DMS79 treated with DMSO at 0.1 percent for 48 hours (cell line): ENCODE measurements at regions not wholly inside any gene's neighbourhood (a gene's known extent, or its start where the extent isn't known, plus 50 kb on each side); places are given as distances from the start of the nearest gene placed in this dataset.
"Not testable (repeated sequence)": the region's sequence is repeated elsewhere in the genome, so short reads cannot be mapped to it uniquely, and the experiment has no call there.

Source experiments
- DNase-seq: peaks from one replicate; lab custom pipeline; 2025; lab: John Stamatoyannopoulos, UW

DNA sequence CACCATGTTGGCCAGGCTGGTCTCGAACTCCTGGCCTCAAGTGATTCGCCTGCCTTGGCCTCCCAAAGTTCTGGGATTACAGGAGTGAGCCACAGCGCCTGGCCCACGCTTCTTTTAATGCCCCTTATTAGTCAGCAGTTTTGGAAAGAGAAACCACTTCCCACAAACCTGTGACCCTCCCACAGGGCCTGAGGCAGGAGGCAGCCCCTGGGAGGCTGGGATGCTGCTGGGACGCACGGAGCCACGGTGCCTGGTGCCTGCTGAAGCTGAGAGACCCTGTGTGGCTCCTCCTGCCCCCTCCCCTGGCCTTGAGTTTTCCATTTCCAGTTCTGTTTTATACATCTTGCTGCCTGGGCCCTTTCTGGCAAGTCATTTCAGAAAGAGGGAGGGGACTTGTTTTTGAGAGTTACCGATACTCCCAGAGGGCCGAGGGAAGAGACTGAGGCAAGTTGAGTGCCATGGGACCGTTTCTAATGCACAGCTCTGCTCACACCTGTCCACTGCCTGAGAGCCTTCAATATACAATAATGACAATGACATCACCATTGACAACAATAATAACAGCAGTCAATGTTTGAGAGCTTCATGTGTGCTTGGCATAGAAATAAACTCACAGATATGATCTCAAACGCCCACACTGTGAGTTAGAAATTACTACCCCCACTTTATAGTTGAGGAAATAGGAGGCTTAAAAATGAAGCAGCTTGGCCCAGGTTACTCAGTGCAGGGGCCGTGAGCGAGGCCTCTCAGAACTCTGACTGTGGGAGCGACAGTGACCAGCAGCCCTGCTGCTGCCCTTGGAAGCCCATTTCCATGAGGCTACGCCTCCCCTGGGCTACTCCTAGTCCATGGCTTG lies 78.1 kb upstream of the YWHAQ start:
- no peak for DNase-seq

DNA sequence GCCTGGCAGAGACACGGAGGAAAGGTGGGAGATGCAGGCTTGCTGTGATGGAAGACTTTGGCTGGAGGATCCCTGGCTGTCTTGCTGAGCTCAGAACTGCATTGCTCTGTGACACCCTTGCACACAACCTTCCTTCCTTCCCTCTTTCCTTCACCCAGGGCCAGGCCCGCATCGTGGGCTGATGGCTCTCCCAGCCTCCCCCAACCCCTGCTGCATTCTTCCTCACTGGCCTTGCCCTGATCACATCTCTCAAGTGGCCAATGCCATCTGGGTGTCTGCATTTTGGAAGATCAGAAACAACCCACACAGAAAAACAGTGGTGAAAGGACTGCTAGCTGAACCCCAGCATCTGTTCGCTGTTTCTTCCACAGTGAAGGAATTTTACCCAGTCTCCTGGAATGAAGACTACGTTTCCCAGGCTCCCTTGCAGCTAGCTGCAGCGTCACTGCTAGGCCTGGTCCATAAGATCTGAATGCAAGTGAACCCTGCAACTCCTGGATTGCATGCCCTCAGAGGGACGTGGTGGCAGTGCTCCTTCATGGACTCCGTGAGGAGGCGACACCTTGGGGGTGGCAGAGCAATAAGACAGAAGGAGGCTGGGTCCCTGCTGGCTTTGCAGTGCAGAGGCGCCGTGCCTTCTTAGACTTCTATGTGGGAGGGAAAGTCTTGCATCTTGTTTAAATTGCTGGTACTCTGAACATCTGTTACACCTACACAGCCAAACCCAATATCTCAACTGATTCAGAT lies 78.9 kb upstream of the YWHAQ start:
- no peak for DNase-seq

DNA sequence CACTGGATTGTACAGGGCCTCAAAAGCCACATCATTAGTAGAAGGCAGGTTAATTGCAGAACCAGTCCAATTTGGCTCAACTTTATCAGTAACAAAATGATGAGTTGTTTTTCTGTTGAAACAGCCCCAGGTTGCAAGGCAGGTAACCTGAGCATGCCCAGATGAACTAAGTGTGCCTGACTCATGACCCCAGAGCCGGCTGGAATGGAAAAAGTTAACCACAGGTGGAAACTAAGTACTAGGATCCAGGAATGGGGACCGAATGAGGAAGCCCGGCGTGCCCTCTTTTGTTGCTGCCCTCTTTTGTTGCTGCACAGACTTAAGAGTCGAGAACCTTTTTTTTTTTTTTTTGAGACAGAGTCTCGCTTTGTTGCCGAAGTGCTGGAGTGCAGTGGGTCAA lies 79.5 kb upstream of the YWHAQ start:
- no peak for DNase-seq

DNA sequence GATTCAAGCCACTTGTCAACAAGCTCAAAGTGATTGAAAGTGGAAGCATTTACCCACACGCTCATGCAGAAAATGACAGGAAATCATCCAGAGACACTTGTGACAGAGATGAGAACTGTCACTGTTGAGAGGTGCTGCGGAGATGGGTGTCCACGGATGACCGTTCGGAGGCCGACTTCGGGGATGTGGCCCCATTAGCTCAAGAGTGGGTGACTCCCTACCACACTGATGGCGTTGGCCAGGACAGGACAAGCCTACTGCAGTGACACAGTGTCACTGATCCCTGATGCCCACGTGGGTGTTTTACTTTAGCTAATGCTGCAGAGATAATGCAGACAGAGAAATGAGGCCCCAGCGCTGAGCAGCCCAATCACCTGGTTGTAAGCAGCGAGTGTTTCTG lies 81.5 kb upstream of the YWHAQ start:
- DNase-seq: no peak

DNA sequence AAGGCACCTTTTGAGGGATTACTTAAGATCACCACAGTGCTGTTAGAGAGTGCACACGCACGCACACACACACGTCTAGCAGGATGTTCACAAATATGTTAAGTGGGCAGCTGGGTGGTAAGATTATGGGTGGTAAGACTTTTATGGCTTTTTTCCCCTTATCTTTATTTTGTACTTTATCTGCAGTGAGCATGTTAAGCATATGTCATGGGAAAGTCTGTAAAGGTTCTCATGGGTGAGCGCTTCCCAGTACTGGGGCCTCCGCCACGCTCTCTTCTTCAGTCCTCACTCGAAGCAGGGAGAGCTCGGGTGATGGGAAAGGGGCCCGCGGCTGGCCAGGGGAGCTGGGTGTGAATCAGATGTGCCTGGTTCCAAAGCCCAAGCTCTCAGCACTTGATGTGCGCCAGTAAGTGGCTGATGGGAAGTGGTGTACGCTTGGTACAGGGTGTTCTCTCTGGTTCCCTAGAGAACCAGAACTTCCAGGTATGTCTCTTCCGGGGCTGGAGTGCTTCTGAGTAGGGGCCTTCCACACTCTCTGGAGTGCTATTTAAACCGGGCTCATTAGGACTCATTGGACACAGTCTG lies 83.9 kb upstream of the YWHAQ start:
- no peak for DNase-seq

DNA sequence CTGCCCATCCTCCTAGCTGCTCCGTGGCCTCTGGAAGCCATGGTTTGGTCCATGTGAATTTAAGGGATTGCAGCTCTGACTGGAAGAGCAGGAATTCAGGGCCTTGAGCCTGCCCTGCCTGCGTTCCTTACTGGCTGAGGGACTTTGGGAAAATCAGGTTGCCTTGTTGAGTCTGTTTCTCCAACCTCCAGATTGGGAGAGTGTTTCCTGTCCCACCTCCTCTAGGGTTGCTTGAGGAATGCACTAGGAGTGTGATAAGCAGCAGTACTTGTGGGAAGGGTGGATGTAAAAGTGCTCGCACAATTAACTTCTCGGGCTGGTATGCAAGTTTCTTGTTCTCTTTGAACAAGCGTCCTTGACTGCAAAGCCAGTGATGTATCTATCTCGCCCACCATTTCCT lies 84.4 kb upstream of the YWHAQ start:
- DNase-seq: no peak

DNA sequence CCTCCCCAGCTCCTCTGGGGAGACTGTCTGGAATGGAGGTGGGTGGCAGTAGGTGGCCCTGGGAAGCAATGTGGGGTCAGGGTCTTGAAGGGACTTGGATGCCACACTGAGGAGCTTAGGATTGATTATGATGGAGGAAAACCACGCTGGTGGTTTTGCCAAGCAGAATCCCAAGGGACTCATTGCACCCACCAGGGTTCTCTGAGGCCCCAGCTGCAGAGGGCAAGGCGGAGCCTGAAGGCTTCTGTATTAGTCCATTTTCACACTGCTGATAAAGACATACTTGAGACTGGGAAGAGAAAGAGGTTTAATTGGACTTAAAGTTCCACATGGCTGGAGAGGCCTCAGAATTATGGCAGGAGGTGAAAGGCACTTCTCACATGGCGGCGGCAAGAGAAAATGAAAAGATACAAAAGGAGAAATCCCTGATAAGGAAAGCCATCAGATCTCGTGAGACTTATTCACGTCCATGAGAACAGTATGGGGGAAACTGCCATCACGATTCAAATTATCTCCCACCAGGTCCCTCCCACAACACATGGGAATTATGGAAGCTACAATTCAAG lies 87.2 kb upstream of the YWHAQ start:
- no peak for DNase-seq

DNA sequence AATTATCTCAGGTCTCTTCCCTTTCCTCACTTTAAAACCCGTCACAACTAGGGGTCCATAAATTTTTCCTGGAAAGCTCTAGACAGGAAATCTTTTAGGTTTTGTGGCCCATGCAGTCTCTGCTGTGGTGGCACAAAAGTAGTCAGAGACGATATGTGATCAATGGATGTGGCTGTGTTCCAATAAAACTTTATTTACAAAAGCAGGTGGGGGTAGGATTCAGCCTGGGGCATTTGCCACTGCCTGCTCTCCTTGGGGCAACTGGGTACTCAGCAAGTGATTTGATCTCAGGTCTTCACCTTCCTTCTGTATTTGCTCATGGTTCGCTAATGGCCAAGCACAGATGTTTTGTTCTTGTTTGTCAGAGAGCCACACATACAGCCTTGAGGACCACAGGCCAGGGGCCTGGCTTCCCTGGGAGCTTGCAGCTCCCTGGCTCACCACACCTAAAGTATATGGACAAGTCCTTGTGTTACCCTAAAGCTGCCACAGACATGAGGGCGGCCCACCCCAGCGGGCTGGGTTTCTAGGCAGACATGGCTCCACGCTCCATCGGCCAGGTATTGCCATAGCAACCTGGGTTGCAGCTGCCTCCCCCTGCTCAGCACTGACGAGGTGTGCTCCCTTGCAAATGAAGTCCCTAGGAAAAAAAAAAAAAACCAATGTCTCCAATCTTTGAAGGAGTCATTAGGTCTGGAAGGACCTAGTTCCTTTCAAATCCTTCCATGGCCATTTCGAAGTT lies 89.7 kb upstream of the YWHAQ start:
- DNase-seq: peak; percentile 70

DNA sequence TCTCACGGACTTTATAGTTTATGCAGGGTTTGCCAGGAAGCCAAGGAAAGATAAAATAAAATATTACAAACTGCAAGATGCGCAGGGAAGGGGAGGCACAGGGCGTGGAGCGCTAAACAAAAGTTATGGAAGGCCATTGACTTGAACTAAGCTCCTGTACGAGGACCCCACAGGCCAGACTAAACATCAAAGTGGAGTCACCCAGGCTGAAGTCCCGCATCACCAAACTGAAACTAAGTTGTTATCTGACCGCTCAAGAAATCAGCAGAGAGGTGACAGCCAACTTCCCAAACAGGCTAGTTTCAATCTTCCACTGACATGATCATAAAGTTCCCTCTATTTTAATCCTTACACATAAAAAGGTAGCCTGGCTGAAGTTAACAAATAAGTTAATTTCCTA lies 90.5 kb upstream of the YWHAQ start:
- no peak for DNase-seq

DNA sequence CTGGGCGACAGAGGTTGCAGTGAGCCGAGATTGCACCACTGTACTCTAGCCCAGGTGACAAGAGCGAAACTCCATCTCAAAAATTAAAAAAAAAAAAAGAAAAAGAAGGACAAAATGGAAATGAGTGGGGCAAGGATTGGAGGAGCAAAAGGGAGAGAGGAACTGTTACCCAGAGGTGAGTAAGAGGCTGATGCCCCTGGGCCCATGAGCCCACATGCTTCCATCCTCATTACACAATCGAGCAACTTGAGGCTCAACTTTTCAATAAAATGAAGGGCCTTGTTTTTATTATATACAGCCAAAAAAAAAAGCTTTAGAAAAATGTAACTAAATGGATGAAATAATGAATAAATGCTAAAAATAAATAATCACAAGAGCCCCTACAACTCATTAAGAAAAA lies 91.7 kb upstream of the YWHAQ start:
- no peak for DNase-seq

DNA sequence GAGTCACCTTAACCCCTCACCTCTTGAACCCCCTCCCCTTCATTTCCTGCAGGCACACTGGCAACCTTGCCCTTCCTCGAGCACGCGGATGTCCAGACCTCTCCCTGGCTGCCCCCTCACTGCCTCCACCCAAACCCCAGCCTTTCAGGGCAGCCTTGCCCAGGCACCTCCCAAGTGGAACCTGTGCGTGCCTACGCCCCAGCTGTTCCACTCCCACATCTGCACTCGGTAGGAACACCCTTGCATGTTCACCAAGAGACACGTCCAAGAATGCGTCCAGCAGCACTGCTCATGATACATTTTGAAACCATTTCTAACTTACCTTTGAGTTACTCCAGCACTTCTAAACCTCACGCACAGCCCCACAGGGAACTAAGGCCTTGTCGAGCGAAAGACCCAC lies 93.8 kb upstream of the YWHAQ start:
- no peak for DNase-seq

DNA sequence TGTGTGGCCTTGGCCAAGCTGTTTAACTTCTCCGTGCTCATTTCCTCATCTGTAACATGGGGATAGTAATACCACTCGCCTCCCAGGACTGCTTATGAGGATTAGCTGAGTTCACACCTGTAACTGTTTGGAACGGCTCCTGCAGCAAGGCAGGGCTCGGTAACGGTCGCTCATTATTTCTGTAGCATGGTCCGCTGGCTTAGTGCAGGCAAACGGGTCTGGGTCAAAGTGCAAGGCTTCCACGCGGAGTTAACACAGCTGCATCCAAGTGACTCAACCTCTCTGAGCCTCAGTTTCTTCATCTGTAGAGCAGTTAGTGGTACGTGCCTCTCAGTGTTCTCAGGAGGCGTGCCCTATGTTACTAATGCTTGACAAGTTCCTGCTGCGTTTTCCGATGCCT lies 94.3 kb upstream of the YWHAQ start:
- DNase-seq: no peak

DNA sequence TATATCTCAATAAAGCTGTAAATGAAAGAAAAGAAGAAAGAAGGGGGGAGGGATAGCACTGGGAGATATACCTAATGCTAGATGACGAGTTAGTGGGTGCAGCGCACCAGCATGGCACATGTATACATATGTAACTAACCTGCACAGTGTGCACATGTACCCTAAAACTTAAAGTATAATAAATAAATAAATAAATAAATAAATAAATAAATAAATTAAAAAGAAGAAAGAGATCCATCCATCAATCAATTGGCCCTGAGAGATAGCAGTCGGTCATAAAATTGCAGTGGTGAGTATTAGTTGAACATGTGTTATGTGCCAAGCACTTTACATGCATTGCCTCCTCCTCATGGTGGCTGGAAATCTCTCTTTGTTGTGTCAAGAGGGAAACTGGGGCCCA lies 95.2 kb upstream of the YWHAQ start:
- not testable (repeated sequence) for DNase-seq

DNA sequence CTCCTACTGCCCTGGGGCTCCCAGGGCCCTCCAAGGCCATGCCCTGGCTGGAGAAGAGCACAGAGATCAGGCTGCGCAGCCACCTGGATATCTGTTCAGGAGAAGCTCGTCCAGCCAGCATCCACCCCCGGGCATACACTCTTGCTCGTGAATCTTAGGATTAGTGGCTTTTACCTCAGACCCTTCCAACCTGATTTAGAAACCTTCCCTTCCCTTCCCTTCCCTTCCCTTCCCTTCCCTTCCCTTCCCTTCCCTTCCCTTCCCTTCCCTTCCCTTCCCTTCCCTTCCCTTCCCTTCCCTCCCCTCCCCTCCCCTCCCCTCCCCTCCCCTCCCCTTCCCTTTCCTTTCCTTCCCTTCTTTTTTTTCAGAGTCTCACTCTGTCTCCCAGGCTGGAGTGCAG lies 99.7 kb upstream of the YWHAQ start:
- not testable (repeated sequence) for DNase-seq

DNA sequence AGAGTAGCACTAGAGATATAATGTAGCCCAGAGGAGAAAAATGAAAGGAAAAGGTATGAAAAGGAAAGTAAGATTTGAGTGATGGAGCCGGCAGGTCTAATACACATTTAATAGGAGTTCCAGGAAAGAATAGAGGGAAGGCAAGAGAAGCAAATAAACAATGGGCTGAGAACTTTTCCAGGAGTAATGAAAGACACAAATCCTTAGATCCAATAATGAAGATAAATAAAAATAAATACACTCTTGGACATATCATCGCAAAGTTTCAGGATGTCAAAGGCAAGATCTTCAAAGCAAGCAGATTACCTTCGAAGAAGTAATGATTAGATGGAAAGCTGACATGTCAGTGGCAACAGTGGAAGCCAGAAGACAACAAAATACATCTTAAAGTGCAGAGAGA lies 102.0 kb upstream of the YWHAQ start:
- DNase-seq: no peak

DNA sequence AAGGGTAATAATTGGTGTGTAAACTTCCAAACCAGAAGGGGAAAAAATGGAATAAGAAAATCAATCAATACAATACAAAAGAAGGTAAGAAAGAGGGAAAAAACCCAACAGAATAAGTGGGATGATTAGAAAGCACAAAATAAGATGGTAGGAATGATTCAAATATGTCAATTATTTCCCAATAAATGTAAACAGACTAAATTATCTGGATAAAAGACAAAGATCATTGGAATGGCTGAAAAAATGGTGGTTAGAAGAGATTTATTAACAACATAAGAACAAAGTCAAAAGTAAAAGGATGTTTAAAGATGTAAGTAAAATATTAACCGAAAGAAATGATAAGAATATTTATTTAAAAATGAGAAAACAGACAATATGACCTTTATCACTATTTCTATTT lies 103.5 kb upstream of the YWHAQ start:
- DNase-seq: no peak

DNA sequence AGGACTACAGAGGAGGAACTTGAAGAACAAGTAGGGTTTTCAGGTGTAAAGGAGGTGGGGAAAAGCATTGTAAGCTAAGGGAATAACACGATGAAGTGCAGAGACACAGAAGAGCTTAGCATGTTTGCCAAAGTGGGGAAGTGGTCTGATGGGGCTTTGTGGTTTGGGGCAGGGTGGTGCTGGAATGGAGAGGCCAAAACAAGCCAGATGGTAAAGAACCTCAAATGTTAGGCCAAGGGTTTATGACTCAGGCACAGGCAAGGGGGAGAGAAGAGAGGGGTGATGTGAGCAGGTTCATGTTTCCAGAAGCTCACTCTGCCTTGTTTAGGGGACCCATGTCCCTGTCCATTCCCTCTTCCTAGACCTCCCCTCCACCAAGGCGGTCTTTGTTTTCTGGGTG lies 104.5 kb upstream of the YWHAQ start:
- no peak for DNase-seq

DNA sequence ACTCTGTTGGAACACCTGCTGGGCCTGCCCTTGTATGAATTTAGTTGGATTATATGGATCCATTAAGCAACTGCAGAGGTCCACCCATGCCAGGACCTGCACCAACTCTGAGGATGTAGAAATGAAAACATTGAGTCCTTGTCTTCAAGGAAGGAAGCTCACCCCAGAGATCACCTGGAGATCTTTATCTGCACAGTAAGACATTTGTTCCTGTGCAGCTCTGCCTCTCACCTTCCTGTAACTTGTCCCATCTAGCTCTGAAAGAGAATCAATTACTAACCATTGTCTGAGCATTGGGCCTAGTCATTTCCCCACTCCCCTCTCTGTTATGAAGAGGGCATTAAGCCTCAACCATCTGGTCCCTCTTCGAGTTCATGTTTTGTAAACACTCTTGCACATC lies 105.2 kb upstream of the YWHAQ start:
- no peak for DNase-seq

DNA sequence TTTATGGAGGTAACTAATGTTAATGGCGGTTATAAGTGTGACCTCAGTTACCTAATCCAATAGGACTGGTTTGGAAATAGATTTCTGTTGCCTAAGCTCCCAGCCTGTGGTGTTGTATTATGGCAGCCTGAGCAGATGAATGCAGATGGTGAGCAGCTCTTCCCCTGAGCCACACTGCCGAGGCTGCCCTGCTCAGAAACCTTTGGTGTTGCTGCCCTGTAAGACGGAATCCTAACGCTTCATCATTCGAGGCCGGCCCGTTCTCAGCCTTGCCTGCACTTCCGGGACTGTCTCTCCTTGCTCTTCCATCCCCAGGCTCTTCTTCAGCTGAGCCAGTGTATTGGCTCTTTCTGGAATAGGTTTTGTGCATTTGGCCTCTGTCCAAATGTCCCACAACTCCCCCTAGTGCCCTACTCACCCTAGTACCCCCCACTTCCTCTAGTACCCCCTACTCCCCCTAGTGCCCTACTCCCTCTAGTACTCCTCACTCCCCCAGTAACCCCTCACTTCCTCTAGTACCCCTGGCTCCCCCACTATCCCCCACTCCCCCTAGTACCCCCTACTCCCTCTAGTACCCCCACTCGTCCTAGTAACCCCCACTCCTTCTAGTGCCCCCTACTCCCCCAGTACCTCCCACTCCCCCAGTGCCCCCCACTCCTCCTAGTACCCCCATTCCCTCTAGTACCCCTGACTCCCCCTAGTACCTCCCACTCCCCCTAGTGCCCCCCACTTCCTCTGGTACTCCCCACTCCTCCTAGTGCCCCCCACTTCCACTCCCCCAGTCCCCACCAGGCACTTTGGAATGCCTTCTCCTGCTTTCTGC lies 106.0 kb upstream of the TAF1B start:
- DNase-seq: no peak

DNA sequence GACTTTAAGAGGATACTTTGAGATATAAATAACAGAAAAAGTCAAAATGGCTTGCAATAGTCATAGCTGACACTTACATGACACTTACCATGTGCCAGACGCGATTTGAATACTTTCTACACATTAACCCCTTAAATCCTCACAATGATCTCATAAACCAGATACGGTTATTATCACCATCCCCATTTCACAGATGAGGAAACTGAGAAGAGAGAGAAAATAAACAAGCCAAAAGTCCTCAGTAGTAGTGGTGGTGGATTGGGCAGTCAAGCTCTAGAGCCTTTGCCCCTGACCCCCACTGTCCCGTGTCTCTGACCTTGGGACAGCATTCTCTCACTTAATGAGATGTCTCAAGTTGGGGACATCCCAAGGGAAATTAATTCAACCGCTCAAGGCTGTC lies 105.2 kb upstream of the TAF1B start:
- no peak for DNase-seq
